Hepatocyte (in vitro differentiated cells): ENCODE measurements at regions not wholly inside any gene's neighbourhood (a gene's known extent, or its start where the extent isn't known, plus 50 kb on each side); places are given as distances from the start of the nearest gene placed in this dataset.

ENCODE experiments used
- CTCF ChIP-seq: fragments of 200-600 bp; sonication (generic); IDR thresholded peaks from 2 replicates; pipeline ENCODE4 v1.5.1; 2016; ENCODE audit warnings: antibody characterized with exemption, mild to moderate bottlenecking; ENCODE audit not compliant: poor library complexity
- EZH2 ChIP-seq: fragments of 200-600 bp; sonication (generic); IDR thresholded peaks from 2 replicates; pipeline ENCODE4 v1.6.1; 2016; ENCODE audit warnings: antibody characterized with exemption, mild to moderate bottlenecking, borderline replicate concordance

- TF ChIP-seq CTCF = no peak
- TF ChIP-seq EZH2 = no peak
Measured at GRCh38 chrX:68931345-68931744, 102.5 kb downstream of the EFNB1 start.
